GM21786 (cell line): ENCODE measurements at regions not wholly inside any gene's neighbourhood (a gene's known extent, or its start where the extent isn't known, plus 50 kb on each side); places are given as distances from the start of the nearest gene placed in this dataset.
"Not testable (repeated sequence)": the region's sequence is repeated elsewhere in the genome, so short reads cannot be mapped to it uniquely, and the experiment has no call there.

ENCODE experiments used
- ATAC-seq: cut with Tn5 transposase; IDR thresholded peaks from one replicate; pipeline ENCODE4 v1.9.1; 2021; ENCODE audit not compliant: unreplicated experiment

DNA sequence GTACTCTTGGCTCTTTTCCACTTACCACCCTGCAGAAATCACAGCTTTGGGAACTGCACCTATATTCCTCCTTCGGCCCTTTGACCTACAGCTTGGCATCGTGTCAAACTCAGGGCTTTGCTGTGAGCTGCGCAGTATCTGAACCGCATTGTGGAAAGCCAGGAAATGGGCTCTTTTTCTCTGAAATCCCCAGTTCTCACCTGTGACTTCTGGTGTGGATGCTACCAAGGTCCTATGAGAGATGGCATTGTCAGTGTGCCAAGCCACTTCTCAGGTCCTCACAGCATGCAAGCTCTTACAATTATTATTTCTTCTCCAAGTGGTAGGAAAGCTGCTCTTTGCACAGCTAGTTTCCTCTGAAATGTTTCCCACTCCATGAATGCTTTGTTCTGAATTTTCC, 450.6 kb upstream of the TBL1XR1 start:
- ATAC-seq: no peak

DNA sequence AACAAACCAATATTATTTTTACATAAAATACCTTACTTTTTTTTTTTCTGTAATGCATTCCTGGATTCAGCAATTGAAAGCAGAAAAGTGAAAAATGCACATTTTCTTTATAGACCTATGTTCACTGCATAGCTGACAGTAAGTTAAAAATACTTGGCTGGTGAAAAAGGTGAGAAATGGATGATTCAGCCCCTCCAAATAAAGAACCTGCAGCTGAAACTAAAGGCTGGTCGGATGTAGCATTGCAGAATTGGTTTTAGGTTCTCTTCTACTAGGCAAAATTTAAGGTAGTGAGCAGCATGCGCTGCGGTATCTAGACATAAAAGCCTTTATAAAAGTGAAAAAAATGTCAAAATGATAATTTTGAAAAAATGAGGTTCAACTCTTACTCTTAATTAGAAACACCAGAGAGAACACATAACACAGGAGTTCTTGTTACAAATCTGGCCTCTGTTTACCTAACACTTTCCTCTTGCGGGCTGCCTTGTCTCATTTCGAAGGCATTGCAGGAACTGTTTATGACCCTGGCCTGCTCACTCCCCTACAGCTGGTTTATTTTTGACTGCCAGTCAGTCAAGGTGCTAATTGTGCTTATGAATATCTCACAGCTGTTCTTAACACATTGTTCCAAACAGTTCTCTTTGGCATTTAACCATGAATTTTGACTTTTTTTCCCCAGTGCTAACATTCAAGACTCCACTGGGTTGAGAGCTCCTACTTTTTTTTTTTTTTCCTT, 455.4 kb upstream of the TBL1XR1 start:
- no peak for ATAC-seq

DNA sequence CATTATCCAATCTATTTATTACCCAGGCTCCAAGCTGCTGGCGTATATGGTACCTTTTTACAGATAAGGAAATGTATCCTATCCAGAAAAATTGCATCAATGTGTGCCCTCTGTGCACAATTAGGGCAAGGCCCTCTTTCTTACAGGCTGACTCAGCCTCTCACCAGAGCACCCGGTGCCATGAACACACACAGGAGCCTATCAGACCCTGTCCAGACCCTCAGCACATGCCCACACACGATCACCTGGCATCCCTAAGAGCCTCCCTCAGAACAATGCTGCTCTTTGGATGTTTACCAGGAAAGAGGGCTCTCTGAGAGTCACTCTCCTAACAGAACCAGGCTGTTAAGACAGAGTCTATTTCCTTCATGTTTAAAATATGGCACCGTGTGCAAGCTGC, 460.0 kb upstream of the TBL1XR1 start:
- no peak for ATAC-seq

DNA sequence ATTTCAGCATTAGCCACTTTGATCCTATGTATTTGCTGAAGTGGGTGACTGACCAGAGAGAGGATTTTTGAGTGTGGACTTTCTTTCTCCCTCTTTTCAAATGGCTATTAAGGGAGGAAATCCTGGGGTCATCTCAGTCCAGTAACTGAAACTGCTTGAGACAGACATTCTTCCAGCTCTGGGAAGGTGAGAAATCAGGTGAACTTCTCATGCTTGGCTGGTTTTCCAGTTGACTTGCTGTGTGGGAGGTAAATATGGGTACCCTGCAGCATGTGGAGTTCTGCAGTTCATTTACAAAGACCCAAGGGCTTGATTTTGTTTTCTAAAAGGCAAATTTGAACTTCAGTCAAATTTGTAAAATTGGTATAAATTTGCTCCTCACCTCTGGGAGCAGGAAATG, 461.1 kb upstream of the TBL1XR1 start:
- ATAC-seq: no peak

DNA sequence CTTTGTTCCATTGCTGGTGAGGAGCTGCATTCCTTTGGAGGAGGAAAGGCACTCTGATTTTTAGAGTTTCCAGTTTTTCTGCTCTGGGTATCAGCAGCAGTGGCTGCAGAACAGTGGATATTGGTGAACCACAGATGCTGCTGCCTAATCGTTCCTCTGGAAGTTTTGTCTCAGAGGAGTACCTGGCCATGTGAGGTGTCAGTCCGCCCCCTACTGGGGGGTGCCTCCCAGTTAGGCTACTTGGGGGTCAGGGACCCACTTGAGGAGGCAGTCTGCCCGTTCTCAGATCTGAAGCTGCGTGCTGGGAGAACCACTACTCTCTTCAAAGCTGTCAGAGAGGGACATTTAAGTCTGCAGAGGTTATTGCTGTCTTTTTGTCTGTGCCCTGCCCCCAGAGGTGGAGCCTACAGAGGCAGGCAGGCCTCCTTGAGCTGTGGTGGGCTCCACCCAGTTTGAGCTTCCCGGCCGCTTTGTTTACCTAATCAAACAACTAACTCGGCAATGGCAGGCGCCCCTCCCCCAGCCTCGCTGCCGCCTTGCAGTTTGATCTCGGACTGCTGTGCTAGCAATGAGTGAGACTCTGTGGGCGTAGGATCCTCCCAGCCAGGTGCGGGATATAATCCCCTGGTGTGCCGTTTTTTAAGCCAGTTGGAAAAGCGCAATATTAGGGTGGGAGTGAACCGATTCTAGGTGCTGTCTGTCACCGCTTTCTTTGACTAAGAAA, 467.3 kb upstream of the TBL1XR1 start:
- ATAC-seq: not testable (repeated sequence)

DNA sequence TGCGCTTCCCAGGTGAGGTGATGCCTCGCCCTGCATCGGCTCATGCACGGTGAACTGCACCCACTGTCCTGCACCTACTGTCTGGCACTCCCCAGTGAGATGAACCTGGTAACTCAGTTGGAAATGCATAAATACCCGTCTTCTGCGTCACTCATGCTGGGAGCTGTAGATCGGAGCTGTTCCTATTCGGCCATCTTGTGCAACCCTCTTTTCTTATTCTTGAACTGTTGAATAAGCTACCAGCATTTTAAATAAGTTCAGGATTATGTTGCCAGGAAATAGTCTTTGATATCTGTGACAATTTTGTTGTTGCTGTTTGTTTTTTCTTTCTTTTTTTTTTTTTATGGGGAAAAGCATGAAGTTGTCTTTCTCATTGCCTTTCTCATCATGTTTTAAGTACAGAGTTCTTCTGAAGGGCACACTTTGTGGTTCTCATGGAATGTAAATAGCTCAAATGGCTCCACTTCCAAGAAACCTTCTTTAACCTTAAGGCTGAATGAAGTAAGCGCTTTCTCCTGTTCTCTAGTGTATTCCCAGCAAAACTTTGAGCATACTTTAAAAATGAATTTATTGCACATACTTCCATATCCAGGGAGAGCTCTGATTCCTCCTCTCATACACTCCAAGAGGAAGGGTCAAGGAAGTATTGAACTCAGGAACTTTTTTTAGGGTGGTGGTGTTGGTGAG, 468.0 kb upstream of the TBL1XR1 start:
- no peak for ATAC-seq

DNA sequence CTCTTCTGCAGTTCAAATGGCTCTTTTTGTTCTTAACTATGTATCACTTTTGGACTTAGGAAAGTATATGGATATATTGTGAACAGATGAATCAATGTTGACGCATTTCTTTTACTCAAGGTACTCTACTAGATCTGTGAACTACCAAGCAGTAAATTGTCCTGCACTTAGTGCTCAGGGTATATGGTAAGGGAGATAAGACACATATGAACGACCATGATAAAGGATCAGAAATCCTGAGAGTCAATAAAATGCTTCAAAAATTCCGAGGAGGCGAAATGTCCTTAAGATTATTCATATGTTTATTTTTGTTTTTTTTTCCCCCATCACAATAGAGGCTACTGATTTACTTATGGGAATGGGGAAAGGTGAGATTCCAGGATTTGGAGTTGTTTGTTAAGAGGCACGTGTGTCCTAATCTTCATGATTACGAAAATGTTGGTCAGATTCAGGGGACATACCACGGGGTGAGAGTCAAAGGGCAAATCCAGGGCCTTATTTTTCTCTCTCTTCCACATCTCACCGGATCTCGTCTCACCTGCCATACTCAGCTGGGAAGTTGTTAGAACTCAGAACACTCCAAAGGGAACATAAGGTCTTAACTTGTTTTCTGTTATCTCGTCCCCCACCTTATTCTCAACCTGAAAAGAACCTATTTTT, 475.1 kb upstream of the TBL1XR1 start:
- no peak for ATAC-seq

DNA sequence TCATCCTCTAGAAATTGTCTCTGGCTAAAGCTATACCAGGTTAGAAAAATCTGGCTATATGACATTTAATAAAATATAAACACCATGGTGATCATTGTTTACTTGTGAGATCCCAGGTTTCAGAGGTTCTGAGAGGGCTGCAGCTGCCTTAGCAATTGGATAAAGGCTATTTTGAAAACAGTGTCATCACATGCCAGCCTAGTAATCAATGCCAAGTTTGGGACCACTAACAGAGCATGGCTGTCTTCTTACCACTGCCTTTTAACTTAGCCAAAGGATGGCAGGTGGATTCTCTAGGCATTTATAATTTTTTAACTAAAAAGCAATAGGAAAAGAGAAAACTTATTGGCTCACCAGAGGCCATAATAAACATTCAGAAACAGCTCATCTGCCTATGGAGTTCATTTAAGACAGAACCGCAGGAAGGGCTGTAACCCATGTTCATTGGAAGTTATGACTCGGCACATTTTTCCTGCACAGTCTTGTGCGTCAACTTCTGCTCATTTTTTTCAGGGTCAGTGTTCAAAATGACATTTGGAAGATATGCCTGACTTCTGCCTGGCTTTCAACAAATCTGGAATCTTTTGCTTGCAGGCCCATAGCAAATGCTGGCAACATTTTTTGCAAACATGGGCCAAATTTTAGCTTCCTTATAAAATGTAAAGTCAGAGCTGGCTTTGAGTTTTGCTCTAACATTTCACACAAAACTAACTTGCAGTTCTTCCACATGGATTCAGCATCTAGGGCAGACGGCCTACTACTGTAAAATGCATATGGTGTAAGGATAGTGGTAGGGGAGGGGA, 476.0 kb upstream of the TBL1XR1 start:
- no peak for ATAC-seq

DNA sequence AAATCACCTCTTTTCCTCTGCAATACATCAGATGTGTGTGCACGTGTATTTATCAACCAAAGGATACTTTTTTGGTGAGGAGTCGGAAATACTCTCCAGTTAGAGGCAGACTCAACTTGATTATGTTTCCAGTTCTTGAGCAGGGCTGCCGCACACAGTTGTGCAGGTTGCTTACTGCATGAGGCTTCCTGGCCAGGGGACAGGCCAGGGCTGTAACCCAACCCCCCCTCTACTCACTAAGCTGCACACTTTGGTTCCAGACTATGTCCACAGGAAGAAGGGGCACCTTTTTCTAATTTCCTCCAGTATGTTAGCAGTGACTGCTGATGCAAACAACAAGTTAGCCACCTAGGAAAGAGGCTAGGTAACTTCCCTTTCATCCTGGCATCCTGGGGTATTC, 476.9 kb upstream of the TBL1XR1 start:
- no peak for ATAC-seq

DNA sequence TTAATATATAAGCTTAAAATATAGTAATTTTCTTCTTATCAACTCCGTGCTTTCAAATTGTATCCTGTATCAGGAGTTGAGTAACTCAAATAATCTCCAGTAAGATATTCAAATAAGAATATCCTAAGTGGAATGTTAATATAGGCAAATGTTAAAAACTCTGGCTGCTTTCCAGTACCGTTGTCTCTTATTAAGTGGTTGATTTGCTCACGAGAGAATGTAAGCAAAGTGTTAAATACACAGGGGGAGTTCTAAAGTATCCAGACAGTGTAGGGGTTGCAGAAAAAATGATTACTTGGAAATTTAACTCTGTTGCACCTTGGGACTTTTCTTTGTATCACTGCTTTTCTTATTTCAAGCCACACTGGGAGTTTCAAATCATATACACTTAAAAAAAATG, 478.9 kb upstream of the TBL1XR1 start:
- no peak for ATAC-seq

DNA sequence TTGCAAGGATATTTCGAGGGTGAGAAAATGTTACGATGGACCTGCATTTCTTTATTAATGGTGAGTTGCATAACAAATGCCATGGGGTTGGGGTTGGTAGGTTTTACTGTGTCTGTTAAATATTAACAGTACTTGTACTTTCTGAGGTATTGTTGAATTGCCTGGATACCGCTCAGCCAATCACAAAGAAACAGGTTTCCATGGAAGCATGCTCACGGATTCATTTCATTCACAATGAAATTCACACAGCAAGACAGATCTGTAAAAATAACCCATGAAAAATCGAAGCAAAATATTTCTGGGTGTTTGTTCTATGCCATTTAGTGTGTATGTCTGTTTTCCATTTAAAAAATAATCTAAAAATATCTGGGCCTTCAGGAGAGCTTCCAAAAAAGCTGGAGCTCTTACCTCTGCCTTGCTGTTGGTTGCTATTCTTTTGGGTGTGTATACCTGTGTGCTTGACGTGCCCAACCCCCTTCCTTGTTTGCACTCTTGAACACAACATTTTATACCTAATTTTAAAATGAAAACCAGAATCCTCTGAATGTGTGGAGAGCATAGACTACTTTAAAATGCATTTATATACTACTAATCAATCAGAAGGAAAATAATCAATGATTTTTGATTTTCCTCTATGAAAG, 479.8 kb upstream of the TBL1XR1 start:
- ATAC-seq: no peak

DNA sequence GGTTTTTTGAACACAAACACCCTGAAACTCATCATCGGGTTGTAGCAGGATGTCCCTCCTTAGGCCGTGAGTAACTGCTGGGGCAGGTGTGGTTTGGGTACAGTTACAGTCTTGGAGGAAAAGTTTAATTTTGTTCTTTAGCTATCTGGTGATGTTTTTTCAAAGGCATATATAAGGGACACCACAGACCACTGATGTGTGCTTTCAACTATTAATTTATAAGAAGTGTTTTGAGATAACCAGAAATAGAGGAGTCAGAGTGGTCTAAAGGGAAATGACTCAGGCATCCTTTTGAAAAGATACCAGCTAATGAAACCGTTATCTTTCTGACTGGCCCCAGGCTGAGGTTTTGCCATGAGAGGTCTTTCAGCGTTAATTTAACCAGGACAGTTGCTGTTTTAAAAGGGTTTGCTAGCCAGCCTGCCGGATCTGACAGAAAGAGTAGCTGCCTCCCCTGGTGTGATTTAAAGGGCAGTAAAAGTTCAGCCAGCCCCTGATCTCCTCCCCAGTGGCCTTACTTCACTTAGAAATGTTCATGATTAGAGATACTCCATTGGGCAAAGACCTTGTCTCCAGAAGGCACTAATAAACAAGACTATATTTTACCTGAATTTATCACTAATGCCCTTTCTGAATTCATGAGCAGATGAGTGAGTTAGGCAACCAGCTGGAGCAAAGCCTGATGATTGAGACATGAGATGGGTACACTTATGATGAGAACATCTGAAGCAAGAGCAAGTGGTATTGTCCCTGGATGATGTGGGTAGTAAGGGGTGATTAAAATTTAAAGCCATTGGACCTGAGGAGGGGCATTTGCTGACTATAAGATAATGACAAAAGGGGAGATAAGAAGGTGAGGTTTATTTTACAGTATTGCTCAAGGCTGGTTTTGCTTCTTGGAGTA, 482.5 kb upstream of the TBL1XR1 start:
- ATAC-seq: no peak

DNA sequence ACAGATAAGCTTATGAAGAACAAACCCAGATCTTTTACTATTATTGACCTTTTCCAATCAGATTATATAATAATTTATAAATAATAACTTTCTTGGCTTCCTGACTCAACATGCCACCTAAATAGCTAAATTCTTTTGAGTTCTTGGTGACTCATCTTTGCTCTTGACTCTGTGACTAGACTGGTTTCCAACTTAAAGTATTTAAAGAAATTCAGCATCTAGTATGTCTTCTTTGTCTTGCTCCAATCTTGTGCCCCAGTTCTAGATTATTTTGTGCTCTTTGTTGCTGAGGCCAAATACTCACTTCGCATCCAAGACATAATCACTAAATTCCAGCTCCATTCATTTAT, 483.2 kb upstream of the TBL1XR1 start:
- ATAC-seq: no peak

DNA sequence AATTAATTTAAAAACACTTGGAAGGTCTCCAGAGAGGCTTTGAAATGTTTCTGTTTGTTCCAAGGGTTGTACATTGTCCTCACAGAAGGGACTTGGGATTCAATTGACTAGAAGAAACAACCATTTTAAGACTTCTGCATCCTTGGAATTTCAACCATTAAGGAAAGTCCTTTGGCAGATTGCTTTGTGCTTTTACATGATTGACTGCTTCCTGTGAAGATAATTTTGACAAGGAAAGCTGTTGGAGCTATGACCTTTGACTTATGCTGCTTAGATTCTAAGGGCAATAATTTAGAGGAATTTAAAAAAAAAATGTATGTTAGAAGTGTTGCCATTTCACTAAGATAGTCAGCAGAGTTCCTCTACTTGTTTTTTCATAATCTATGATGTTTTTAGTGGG, 483.9 kb upstream of the TBL1XR1 start:
- no peak for ATAC-seq

DNA sequence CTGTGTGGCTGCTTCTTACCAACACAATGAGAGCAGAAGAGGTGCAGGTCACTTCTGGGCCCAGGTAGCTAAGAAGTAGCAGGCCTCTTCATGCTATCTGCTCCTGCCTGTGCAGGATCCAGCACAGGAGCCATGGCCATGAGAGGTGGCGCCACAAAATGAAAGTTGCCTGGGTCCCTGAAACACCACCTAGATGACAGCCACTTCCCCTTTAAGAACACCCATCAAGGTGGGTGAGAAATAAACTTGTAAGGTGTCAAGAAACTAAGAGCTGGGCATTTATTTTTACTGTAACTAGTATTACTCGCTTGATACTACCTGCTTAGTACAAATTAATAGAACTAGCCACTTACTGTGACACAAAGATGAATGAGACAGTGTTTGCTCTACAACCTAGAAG, 484.6 kb upstream of the TBL1XR1 start:
- ATAC-seq: no peak

DNA sequence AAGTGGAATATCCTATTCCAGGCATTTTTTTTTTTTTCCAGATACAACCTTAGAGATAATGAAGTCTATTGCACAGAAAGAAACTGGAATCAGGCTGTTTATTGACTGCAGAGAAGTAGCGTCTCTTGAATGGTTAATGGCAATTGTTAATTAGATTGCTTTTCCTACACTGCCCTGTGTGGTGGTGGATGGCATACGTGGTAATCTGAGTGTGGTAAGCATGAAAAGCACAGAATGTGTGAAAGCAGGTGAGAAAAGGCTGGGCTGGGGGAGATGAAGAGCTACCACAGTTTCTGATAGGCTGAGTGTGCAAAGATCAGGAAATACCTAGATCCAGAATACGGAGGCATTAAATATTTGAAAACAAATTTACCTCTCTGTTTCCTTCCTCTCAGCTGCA, 486.3 kb upstream of the TBL1XR1 start:
- no peak for ATAC-seq

DNA sequence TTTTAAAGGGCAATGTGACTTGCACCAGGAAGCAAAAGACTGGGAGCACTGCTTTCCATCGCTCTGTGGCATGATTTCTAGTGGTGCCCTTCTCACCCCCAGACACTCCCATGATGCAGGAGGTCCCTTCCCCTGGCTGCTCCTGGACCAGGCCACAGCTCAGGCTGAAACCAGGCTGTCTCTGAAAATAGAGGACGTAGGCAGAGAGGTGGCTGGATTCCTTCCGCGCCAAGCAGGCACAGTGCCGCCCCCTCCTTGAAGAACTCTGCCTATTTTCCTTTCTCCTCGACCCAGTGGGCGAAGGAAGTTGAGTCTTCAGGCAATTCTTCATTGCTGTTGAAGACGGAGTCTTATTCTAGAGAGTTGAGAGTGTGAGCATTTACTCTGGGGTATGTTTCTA, 489.4 kb upstream of the TBL1XR1 start:
- ATAC-seq: no peak

DNA sequence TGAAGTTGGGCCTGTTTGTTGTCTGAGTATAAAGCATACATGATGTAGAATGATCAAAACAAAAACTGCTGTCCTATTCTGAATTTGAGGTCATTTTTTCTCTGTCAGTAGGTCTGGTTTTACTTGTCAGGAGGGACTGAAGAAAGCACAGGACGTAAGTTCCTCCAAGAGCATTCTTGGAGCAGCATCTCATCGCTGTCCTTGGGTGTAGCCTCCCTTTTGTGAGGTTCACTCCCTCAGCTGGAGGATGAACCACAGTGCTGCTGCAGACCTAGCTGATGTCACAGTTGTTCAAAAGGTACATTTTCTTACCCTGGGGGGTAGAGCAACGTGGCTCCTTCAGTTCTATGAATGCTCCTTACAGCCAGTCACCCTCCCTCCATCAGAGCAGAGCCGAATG, 490.0 kb upstream of the TBL1XR1 start:
- no peak for ATAC-seq

DNA sequence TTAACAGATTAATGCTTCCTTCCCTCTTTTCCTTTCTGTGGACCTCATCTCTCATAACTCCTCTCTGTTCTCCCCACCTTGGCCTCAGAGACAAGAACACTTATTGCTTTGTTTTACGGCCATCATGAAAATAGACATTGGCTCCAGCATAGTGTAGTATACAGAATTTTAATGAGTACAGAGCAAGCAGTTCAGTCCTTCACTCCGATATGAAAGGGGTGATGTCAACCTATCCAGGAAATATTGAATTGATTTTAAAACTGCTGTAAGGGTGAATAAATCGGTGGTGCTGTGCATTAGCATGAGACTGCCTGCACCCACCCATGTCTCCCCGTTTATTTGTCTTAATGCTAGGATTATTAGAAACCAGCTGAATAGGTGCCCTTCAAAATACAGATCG, 490.9 kb upstream of the TBL1XR1 start:
- no peak for ATAC-seq
